Stimulated activated CD4-positive, alpha-beta T cell treated with anti-CD3 and anti-CD28 coated beads, Interleukin-2, amount 100 ng/mL, for 48 hours (primary cell): ENCODE measurements at regions not wholly inside any gene's neighbourhood (a gene's known extent, or its start where the extent isn't known, plus 50 kb on each side); places are given as distances from the start of the nearest gene placed in this dataset.
A peak's percentile ranks its signal among the peaks of the same experiment; 100 is the strongest.
"Not testable (repeated sequence)": the region's sequence is repeated elsewhere in the genome, so short reads cannot be mapped to it uniquely, and the experiment has no call there.

Experiments used
- DNase-seq, 2 donors: peaks; one replicate each; pipeline ENCODE4 v3.0.0-alpha.2; 2020

DNA sequence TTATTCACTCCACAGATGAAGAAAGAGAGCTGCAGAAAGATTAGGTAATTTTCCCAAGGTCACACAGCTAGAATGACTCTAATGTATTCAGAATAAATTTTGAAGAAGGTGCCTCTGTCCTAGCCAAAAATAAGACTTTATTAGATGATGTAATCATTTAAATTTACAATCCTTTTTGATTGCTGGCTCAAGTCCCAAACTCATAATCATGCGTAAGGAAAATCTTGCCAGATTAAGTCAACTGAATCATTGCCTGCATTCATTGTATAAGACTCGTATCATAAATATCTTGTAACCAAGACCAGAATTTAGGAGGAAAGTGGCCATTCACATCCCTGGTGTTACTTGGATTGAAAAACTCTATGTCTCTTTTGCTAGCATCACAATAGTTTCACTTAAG lies 53.1 kb upstream of the STK39 start:
- DNase-seq = no peak

DNA sequence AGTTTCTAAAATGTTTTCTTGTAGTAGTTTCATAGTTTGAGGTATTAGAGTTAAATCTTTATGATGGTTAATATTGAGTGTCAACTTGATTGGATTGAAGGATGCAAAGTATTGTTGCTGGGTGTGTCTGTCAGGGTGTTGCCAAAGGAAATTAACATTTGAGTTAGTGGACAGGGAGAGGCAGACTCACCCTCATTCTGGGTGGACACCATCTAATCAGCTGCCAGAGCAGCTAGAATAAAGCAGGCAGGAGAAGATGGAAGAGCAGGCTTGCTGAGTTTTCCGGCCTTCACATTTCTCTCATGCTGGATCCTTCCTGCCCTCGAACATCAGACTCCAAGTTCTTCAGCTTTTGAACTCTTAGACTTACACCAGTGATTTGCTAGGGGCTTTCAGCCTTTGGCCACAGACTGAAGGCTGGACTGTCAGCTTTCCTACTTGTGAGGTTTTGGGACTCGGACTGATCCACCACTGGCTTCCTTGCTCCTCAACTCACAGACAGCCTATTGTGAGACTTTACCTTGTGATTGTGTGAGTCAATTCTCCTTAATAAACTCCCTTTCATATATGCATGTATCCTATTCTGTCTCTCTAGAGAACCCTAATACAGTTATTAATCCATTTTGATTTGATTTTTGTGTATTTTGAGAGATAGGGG lies 56.8 kb upstream of the STK39 start:
- DNase-seq = no peak

DNA sequence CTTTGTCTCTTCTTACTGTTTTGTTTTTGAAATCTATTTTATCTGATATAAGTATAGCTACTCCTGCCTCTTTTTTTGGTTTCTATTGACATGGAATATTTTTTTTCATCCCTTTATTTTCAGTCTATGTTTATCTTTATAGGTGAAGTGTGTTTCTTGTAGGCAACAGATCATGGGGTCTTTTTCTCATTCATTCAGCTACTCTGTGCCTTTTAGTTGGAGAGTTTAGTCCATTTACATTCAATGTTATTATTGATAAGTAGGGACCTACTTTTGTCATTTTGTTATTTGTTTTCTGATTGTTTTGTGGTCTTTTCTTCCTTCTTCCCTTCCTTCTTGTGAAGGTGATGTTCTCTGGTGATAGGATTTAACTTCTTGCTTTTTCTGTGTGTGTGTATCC lies 60.0 kb upstream of the STK39 start:
- DNase-seq = no peak

DNA sequence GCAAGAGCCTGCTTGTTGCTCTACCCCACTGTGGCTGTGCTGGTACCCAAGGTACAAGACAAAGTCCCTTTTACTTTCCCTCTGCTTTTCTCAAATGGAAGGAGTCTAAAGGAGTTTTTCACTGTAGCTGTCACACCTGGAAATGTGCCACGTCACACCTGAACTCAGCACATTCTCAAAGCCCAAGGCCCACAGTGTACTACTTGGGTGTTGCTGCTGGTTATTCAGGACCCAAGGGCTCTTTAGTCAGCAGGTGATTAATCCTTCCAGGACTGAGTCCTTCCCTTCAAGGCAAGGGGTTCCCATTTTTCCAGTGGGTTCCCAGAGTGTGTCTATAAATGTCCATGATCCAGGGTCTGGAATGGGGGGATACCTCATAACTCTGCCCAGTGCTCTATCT lies 63.2 kb upstream of the STK39 start:
- no peak for DNase-seq

DNA sequence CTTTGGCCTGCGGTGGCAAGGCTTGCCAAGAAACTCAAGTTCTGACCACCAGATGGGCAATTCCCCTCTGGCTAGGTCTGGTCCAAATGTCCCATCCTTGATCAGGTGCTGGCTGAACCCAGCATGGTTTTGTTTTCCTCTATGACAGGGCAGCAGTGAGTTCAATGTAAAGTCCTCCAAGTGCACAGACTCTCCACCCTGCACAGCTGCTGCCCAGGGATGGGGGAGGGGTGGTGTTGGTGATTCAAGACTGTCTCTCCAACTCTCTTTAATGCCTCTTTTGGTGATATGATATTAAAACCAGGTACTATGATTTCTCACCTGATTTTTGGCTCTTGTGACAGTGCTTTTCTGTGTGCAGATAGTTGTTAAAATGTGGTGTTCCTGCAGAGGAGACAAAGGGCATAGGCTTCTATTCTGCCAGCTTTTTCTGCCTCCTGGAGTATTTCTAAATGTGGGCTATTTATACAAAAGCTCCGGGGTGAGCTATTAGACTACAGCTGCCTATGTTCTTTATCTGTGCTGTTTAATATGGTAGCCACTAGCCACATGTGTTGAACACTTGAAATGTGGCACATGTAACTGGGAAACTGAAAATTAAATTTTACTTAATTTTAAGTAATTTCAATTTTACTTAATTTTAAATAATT lies 64.0 kb upstream of the STK39 start:
- DNase-seq = no peak

GRCh38 chr2:168312036-168312822 lies 64.8 kb upstream of the STK39 start:
- DNase-seq = no peak

DNA sequence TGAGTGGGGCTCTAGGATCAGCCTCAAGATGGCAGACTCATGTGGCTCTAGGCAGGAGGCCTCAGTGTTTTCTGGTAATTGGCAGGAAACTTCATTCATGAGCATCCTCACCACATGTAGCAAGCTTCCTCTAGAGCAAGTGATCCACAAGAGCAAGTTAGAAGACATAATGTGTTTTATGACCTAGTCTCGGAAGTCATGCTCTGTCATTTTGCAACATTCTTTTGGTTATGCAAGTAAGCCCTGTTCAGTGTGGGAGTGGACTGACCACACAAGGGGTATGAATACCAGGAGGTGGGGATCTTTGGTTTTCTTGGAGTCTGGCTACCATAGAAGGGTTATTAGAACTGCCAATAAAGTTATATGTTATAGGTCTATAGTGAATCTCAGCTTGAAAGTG lies 66.8 kb upstream of the STK39 start:
- no peak for DNase-seq

GRCh38 chr2:168315331-168316072 lies 68.1 kb upstream of the STK39 start:
- no peak for DNase-seq

DNA sequence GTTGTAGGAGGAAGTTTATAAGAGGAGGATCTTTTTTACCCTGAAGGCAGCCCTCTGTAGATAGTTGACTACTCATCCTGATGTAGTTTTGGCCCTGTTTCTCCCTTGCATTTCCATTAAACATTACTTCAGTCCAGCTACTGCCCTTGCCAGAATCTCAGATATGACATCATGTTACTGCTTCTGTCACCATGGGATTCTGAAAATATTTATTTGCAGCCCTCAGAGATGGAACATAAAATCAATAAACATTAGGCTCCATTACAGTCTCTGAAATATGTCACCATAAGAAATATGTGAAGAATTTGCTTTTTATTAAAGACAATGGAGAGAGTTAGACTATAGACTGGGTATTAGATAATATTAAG lies 68.7 kb upstream of the STK39 start:
- no peak for DNase-seq

DNA sequence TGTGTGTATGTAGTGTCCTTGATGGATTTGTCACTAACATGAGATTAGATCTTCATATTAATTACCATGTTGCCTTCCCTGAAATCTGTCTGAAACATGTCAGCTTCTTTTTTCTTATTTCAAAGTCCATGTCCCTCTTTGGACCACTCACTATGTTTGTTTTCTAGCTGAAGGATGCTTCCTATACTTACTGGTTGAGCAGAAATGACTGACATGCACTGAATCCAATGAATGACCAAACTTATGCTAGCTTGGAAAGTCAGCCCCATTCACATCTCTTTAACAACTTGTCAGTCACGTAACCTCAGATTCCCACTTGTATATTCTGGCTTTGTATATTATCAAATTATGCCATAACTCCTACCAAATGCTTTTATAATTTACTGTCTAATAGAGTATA lies 69.9 kb upstream of the STK39 start:
- no peak for DNase-seq

- no peak for DNase-seq
Measured at GRCh38 chr2:168320267-168320666, 72.9 kb upstream of the STK39 start.

DNA sequence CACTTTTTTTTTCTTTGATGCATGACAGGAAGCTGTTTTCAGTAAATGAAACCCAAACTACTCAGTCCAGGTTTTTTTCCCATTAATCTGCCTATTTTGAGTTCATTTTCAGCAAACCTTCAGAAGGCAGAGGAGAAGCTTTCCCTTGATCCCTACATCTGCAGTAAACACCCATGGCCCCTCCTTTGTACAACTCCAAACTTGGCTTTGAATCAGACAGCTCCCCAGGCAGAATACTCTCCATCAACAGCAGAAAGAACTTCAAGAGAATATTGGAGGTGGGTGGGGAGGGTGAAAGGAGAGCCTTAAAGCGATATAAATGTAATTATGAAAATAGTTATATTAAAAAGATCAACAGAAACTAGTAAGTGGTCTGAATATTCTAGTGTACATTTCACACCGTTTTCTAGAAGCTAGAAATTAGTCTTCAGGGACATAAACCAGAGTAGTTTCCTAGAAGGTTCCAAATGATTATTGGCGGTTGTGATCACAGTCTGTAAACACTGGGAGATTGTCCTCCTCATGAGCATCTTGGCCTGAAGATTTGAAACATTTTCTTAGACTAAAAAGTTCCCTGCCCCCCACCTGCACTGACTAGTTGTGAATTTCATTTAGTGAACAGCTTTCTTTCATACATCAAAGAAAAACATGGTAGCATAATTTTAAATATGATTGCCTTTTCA lies 75.1 kb upstream of the STK39 start:
- DNase-seq = no peak

- no peak for DNase-seq
Measured at GRCh38 chr2:168323529-168324021, 76.2 kb upstream of the STK39 start.

DNA sequence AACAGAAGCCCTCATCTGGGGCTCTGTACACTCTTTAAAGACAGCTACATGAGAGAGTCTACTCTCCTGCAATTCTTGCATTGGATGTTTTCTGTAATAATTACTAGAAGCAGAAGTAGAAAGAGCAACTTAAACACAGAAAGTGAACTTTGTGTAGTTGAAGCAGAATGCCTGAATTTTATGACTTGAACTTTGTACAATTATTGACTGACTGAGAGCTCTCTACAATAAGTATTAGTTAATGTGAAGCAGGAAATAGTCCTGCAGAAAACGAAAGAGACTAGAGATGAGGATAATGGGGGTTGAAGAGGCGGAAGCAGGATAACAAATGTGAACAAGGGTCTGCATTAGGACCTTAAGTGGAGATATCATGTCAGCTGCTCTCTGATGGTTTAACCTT lies 79.2 kb upstream of the STK39 start:
- no peak for DNase-seq

DNA sequence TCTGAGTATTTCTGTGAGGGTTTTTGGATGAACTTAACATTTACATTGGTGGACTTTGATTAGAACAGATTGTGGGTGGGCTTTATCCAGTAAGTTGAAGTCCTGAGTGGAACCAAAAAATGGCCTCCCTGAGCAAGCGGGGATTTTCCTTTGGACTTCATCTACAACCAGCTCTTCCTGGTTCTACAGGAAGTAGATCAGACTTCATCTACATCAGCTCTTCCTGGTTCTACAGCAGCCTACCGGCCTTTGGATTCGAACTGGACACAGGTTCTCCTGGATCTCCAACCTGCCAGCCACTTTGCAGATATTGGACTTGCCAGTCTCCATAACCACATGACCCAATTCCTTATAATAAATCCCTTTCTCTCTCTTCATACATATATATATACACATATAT lies 79.9 kb upstream of the STK39 start:
- DNase-seq = no peak

DNA sequence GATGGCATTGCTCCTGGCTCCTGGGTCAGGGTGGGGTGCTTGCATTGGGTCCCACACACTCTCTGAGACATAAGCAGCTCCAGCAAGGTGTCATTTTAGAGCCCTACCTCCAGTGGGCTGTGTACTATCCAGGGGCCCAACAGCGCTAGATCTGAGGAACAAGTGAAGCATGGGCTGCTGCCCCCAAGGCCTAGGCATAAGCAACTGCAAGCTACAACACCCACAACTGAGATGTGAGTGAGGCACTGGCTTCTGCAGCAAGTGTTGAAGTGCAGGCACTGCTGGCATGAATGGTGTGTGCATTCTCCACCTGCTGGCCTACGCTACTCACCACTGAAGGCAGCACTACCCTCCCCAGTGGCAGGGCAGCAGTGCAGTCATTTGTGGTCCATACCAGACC lies 81.0 kb upstream of the STK39 start:
- DNase-seq = no peak

GRCh38 chr2:168330624-168331423 lies 83.4 kb upstream of the STK39 start:
- DNase-seq = no peak

GRCh38 chr2:168335254-168335653 lies 87.9 kb upstream of the STK39 start:
- DNase-seq = not testable (repeated sequence)

- DNase-seq = peak; percentile 24 to 37
Measured at GRCh38 chr2:168336786-168337388, 89.5 kb upstream of the STK39 start.

- no peak for DNase-seq
Measured at GRCh38 chr2:168338292-168338691, 90.9 kb upstream of the STK39 start.

GRCh38 chr2:168338803-168339437 lies 91.5 kb upstream of the STK39 start:
- no peak for DNase-seq
